ENCODE measurements at regions not wholly inside any gene's neighbourhood (a gene's known extent, or its start where the extent isn't known, plus 50 kb on each side); places are given as distances from the start of the nearest gene placed in this dataset.
"Not testable (repeated sequence)": the region's sequence is repeated elsewhere in the genome, so short reads cannot be mapped to it uniquely, and the experiment has no call there.

DNA sequence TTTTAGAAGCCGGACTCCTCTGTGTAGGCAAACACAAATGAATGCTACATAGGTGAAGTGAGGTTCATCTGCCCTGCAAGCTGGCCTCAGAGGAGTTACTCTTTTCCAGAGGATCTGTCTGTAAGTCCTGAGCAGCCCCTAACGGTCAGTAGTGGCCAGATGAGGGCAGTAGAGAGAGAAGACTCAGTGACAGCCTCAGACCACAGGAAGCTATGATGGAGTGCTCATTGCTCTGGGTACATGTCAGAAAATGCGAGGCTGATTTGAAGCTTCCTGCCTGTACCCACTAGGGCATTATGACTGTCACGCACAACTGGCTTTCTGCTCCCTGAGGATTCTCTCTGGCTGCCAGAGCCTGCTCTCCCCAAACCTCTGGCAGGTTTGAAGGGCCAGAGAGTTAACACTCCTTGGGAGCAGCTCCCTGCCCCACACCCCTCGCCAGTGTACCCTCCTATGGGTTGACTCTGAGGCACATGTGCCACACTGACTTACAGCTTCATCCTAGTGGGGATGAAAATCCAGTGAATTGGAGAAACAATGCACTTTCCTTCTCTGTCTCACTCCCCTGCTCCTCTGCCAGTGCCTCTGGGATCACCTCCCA, 141.5 kb downstream of the GABRG2 start:
- H3K9me3 Mint-ChIP-seq: peaks cover 4 to 8% of the 10 kb centered on the region in 2 donors
- H3K27ac Mint-ChIP-seq: no peak overlapping the region
- H3K36me3 Mint-ChIP-seq: no peaks in the 10 kb centered on the region
- DNase-seq (ENCODE audit: low spot score in 2 of 2) (peak in 1 of 2 donors; percentile 3), ATAC-seq (peak; percentile 33 to 49)

DNA sequence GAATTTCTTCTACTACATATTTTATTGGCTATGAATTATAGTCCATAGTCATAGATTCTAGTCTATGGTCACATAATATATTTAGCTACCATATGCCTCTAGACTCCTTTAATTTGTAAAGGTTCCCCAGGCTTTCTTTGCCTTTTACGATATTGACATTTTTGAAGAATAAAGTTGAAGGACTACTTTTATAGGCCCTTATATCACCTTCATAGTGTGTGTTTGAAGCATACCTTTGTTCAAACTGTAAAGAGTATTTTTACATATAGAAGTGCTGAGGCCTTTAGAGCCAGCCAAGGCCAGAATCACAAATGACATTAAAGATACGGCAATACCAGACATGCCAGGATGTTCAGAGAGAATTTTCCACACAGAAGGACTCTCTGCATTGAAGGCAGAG, 147.0 kb downstream of the GABRG2 start:
- H3K27ac Mint-ChIP-seq: no peak overlapping the region
- DNase-seq (ENCODE audit: low spot score in 2 of 2): no peak
- peaks cover 10 to 12% of the 10 kb centered on the region in 2 donors for H3K9me3 Mint-ChIP-seq
- H3K36me3 Mint-ChIP-seq: no peaks in the 10 kb centered on the region
- no peak for ATAC-seq

- Mint-ChIP-seq H3K27ac (no peak overlapping the region), H3K9me3 (peaks cover 10 to 16% of the 10 kb centered on the region in 2 donors), H3K36me3 (no peaks in the 10 kb centered on the region)
- ATAC-seq: no peak
- no peak for DNase-seq (ENCODE audit: low spot score in 2 of 2)
Measured at GRCh38 chr5:162217037-162217436, 149.5 kb downstream of the GABRG2 start.

DNA sequence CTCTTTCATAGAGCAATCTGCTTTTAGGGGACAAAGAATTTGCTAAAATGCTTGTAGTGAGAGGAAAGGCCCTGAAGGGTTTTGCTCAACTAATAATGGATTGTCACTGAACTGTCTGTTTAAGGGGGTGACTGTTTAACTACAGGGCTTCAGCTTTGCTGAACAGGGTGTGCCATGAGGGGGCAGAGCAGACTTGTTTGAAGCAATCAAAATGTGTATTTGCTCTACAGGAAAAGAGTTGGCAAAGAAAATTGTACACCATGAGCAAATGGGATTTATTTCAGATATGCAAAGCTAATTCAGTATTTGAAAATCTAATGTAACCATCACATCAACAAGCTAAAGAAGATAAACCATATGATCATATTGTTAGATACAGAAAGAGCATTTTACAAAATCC, 154.3 kb downstream of the GABRG2 start:
- ATAC-seq (no peak), DNase-seq (ENCODE audit: low spot score in 2 of 2) (no peak)
- no peak overlapping the region for H3K27ac Mint-ChIP-seq
- H3K36me3 Mint-ChIP-seq: no peaks in the 10 kb centered on the region
- peaks cover 4 to 18% of the 10 kb centered on the region in 2 donors for H3K9me3 Mint-ChIP-seq

- H3K27ac Mint-ChIP-seq: no peak overlapping the region
- no peak for DNase-seq (ENCODE audit: low spot score in 2 of 2)
- peaks cover 5 to 15% of the 10 kb centered on the region in 2 donors for H3K9me3 Mint-ChIP-seq
- ATAC-seq: no peak
- H3K36me3 Mint-ChIP-seq: peaks cover 0 to 4% of the 10 kb centered on the region in 2 donors
Measured at GRCh38 chr5:162227075-162227474, 159.5 kb downstream of the GABRG2 start.

DNA sequence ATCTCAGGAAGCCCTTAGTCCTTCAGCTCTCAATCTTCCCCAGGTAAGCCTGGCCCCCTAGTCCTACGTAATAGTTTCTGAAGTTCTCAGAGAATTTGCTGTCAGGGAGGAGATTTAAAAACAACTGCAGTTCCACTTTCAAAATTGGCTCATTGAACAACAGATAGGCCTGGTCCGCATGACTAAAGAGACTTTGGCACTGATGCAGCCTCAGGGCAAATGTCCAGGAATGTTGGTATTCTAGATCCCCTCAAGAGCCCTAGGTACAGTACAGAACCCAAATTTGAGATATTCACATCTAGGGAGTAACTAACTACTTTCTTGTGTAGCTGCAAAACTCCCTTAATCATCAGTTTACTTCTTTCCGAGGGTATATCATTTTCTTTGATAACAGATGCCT, 162.8 kb downstream of the GABRG2 start:
- H3K27ac Mint-ChIP-seq: no peak overlapping the region
- DNase-seq (ENCODE audit: low spot score in 2 of 2) (no peak), ATAC-seq (no peak)
- H3K36me3 Mint-ChIP-seq: peaks cover 0 to 11% of the 10 kb centered on the region in 2 donors
- peaks cover 9 to 26% of the 10 kb centered on the region in 2 donors for H3K9me3 Mint-ChIP-seq

- Mint-ChIP-seq H3K36me3 (peaks cover 0 to 11% of the 10 kb centered on the region in 2 donors), H3K27ac (no peak overlapping the region), H3K9me3 (peaks cover 9 to 33% of the 10 kb centered on the region in 2 donors)
- ATAC-seq: no peak
- no peak for DNase-seq (ENCODE audit: low spot score in 2 of 2)
Measured at GRCh38 chr5:162231522-162231921, 163.9 kb downstream of the GABRG2 start.

GRCh38 chr5:162240734-162241133, 173.2 kb downstream of the GABRG2 start:
- Mint-ChIP-seq H3K9me3 (peaks cover 13 to 30% of the 10 kb centered on the region in 2 donors), H3K36me3 (no peaks in the 10 kb centered on the region), H3K27ac (no peak overlapping the region)
- no peak for DNase-seq (ENCODE audit: low spot score in 2 of 2)
- no peak for ATAC-seq

- H3K36me3 Mint-ChIP-seq: no peaks in the 10 kb centered on the region
- H3K9me3 Mint-ChIP-seq: peaks cover 8 to 18% of the 10 kb centered on the region in 2 donors
- DNase-seq (ENCODE audit: low spot score in 2 of 2) (no peak), ATAC-seq (no peak)
- H3K27ac Mint-ChIP-seq: no peak overlapping the region
Measured at GRCh38 chr5:162242416-162242815, 174.8 kb downstream of the GABRG2 start.

- H3K9me3 Mint-ChIP-seq: peaks cover 4 to 15% of the 10 kb centered on the region in 2 donors
- ATAC-seq: no peak
- H3K27ac Mint-ChIP-seq: no peak overlapping the region
- no peak for DNase-seq (ENCODE audit: low spot score in 2 of 2)
- no peaks in the 10 kb centered on the region for H3K36me3 Mint-ChIP-seq
Measured at GRCh38 chr5:162243651-162244050, 176.1 kb downstream of the GABRG2 start.

- Mint-ChIP-seq H3K36me3 (no peaks in the 10 kb centered on the region), H3K27ac (no peak overlapping the region), H3K9me3 (peaks cover 4 to 13% of the 10 kb centered on the region in 2 donors)
- DNase-seq (ENCODE audit: low spot score in 2 of 2) (no peak), ATAC-seq (no peak)
Measured at GRCh38 chr5:162248107-162248713, 180.6 kb downstream of the GABRG2 start.

DNA sequence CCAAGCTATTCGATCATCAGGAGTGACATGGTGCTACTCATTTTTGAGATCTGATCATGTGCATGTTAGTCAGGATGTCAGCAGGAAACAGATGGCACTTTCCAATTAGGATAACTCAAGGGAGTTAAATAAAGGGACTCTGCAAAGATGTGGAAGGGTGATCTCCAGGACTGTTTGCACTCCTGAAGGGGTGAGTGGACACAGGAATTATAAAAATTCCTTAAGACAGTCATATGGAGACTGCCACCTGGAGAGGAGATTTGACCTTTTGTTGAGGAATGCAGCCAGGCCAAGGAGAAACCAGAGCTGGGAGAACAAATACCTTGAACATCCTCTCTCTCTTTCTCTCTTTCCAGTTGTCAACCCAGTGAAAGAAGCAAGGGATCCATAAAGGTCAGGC, 189.1 kb downstream of the GABRG2 start:
- DNase-seq (ENCODE audit: low spot score in 2 of 2): no peak
- Mint-ChIP-seq H3K27ac (no peak overlapping the region), H3K9me3 (peaks cover 0 to 8% of the 10 kb centered on the region in 2 donors), H3K36me3 (no peaks in the 10 kb centered on the region)
- ATAC-seq: no peak

GRCh38 chr5:162268694-162269481, 201.3 kb downstream of the GABRG2 start:
- Mint-ChIP-seq H3K36me3 (peaks cover 0 to 6% of the 10 kb centered on the region in 2 donors), H3K27ac (no peak overlapping the region), H3K9me3 (peaks cover 10 to 12% of the 10 kb centered on the region in 2 donors)
- ATAC-seq: no peak
- DNase-seq (ENCODE audit: low spot score in 2 of 2): no peak

- Mint-ChIP-seq H3K9me3 (peaks cover 16 to 19% of the 10 kb centered on the region in 2 donors), H3K36me3 (peaks cover 0 to 2% of the 10 kb centered on the region in 2 donors), H3K27ac (no peak overlapping the region)
- ATAC-seq (no peak), DNase-seq (ENCODE audit: low spot score in 2 of 2) (no peak)
Measured at GRCh38 chr5:162272417-162272816, 204.8 kb downstream of the GABRG2 start.

- no peak for DNase-seq (ENCODE audit: low spot score in 2 of 2)
- no peaks in the 10 kb centered on the region for H3K36me3 Mint-ChIP-seq
- H3K27ac Mint-ChIP-seq: no peak overlapping the region
- ATAC-seq: no peak
- H3K9me3 Mint-ChIP-seq: peaks cover 23 to 29% of the 10 kb centered on the region in 2 donors
Measured at GRCh38 chr5:162274679-162275078, 207.1 kb downstream of the GABRG2 start.

DNA sequence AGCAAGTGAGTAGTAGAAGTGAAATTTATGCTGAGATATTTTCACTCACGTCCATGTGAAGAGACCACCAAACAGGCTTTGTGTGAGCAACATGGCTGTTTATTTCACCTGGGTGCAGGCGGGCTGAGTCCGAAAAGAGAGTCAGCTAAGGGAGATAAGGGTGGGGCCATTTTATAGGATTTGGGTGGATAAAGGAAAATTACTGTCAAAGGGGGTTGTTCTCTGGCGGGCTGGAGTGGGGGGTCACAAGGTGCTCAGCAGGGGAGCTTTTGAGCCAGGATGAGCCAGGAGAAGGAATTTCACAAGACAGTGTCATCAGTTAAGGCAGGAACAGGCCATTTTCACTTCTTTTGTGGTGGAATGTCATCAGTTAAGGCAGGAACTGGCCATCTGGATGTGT, 207.8 kb downstream of the GABRG2 start:
- DNase-seq (ENCODE audit: low spot score in 2 of 2); H3K27ac Mint-ChIP-seq; H3K36me3 Mint-ChIP-seq; ATAC-seq: not testable (repeated sequence)
- H3K9me3 Mint-ChIP-seq: peaks cover 24 to 27% of the 10 kb centered on the region in 2 donors

DNA sequence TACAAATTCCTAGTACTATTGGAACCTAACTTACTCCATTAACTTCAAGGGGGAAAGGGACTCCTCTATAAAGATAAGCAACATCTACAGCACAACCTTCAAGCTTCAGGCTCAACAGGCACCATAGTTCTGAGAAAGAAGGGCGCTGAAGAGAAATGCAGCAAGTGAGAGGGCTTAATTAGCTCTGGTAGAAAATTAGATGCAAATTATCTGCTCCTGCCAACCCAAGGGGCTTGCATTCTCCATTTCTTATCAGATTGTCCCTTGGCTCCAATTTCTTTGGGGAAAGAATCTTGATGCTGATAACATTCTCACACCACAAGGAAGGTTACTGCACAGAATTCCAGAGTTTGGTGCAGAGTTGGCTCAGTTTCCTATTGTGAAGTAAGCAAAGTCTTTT, 214.6 kb downstream of the GABRG2 start:
- no peak for ATAC-seq
- H3K9me3 Mint-ChIP-seq: peaks cover 26% of the 10 kb centered on the region in 2 donors
- DNase-seq (ENCODE audit: low spot score in 2 of 2): no peak
- no peak overlapping the region for H3K27ac Mint-ChIP-seq
- H3K36me3 Mint-ChIP-seq: peaks cover 0 to 5% of the 10 kb centered on the region in 2 donors

Data from activated naive CD4-positive, alpha-beta T cell treated with anti-CD3 and anti-CD28 coated beads, Interleukin-2, amount 50 U/mL, for 72 hours (primary cell).